Globus pallidus (tissue), 1 donor: ENCODE measurements at regions not wholly inside any gene's neighbourhood (a gene's known extent, or its start where the extent isn't known, plus 50 kb on each side); places are given as distances from the start of the nearest gene placed in this dataset.
"Not testable (repeated sequence)": the region's sequence is repeated elsewhere in the genome, so short reads cannot be mapped to it uniquely, and the experiment has no call there.

Experiments used
- DNase-seq: peaks from one replicate; pipeline ENCODE4 v3.0.0-alpha.2; 2015; ENCODE audit warnings: low spot score

DNA sequence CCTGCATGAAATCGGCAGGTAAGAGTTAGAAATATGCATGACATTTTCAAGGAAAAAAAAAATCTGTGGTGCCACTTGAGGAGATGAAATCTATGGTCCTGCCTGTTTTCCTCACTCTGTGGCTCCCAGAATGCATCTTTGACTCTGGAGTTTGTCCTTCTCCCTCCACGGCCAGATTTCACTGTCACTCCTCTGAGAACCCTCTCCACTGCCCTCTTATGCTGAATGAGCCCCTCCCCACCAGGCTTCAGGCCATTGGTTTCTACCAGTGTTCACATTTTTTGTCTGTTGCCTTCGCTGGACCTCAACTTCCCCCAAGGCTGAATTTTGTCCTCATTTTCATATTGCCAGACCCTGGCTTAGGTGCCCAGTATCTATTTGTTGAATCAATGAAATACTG, 235.0 kb downstream of the ZIC5 start:
- DNase-seq = no peak

- DNase-seq = no peak
These were observed 232.9 kb downstream of the TM9SF2 start for GRCh38 chr13:99734013-99734693.

DNA sequence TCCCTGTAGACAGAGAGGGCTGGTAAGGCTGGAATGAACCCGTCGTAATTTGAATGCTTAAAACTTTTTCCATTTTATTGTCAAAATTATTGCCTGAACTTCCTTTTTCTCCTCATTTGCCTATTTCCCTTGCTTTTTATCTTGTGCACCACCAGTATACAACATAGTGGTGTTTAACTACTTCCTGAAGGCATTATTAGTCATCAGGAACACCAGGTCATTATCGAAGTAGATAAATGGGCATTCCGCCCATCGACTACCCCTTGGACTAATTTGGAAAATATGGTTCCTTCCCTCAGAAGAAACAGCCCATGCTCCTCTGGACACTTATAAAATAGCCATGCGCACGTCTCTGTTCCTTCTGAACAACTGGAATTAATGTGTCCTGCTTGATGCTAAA, 232.1 kb downstream of the TM9SF2 start:
- no peak for DNase-seq

GRCh38 chr13:99731747-99732146, 230.5 kb downstream of the TM9SF2 start:
- no peak for DNase-seq

GRCh38 chr13:99730403-99730802, 229.1 kb downstream of the TM9SF2 start:
- DNase-seq = no peak

DNA sequence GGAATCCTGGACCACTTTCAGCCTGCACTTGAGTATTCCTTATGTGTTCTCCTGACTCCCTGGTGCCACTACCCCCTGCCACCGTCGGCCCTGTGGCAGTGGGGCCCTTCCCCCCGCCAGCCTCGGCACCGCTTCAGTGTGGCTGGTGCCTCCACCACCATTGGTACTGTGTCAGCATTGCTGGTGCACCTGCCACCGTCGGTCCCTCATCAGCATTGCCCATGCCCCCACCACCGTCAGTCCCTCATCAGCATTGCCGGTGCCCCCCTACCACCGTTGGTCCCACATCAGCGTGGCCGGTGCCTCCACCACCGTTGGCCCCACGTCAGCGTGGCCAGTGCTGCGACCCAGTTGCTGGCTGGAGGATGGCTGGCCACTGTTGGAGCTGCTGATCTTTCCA, 228.5 kb downstream of the TM9SF2 start:
- no peak for DNase-seq

DNA sequence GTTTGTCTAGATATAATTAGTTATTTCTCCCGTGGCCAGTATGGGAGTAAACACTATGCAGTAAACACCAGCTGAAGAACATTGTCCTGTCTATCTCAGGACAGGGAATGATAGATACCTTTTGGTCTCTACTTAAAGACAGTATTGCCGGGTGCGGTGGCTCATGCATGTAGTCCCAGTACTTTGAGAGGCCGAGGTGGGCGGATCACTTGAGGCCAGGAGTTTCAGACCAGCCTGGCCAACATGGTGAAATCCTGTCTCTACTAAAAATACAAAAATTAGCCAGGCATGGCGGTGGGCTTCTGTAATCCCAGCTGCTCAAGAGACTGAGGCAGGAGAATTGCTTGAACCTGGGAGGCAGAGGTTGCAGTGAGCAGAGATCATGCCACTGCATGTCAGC, 226.4 kb downstream of the TM9SF2 start:
- not testable (repeated sequence) for DNase-seq

GRCh38 chr13:99726282-99726894, 225.1 kb downstream of the TM9SF2 start:
- DNase-seq = no peak

DNA sequence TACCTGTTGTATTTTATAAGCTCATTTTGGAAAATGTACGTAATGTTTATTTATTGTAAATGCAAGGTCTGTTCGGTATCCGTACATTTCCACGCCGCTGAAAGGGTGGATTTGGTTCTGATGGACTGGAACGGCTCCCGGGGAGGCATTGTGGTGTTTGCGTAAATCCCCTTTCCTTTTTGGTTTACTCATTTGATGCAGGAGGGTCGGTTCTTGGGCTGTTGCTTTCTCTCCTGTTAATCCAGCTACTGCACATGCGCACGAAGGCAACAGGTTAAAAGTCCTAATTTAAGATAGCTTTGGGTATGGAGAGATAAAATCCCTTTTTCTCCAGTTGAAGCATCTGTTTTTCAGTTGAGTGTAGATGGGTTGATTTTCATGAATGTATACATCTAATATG, 224.4 kb downstream of the TM9SF2 start:
- DNase-seq = no peak

- no peak for DNase-seq
These were observed 223.6 kb downstream of the TM9SF2 start for GRCh38 chr13:99724633-99725517.

GRCh38 chr13:99723878-99724277, 222.6 kb downstream of the TM9SF2 start:
- DNase-seq = no peak

DNA sequence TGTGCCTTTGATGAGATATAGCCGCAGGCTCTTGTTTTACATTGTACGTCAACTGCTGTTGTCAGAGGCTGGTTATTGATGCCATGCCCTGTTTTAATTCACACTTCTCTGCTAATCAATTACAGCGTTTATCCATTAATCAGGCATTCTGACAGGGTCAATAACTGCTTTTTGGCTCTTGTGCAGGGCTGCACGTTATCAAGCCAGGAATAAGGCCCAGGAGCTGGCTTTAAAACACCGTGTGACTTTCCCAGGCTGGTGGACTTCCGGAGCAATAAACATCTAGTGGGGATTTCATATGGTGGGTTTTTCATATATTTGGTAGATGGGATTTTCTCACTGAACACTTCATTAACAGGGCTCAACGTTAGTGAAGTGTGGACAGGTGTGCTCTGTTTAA, 221.7 kb downstream of the TM9SF2 start:
- DNase-seq = no peak

- no peak for DNase-seq
These were observed 221.1 kb downstream of the TM9SF2 start for GRCh38 chr13:99722338-99722818.

DNA sequence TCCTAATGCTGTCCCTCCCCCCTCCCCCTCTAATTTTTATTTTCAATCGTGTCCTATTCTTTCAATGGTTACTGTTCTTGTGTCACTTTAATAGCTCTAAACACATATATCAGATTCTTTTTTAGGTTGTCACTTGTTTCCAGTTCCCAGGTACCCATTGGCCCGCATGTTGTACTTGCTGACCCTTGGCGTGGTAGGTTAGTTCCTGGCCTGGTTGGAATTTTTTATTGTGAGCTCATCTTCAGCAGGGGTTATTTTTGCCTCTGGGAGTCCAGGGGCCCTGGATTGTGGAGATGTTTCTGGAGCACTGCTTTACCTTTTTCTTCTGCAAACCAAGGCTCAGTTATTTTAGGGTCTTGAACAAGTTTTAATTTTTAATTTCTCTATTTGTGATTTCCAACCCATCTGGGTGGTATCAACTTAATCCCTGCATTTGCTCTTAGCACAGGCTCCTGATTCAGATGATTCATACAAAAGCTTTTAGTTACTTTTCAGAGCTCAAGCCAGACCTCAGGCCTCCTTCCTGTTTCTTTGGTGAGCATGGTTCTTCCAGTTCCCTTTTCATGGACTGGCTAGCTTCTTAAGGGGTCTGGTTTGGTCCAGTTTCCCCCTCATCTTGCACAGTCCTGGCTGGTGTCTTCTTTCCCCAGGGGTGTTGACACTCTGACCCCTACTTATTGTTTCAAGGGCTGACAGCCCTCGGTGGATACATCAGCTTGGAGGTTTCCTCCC, 220.5 kb downstream of the TM9SF2 start:
- DNase-seq = no peak

- no peak for DNase-seq
These were observed 216.8 kb downstream of the TM9SF2 start for GRCh38 chr13:99717959-99718674.

DNA sequence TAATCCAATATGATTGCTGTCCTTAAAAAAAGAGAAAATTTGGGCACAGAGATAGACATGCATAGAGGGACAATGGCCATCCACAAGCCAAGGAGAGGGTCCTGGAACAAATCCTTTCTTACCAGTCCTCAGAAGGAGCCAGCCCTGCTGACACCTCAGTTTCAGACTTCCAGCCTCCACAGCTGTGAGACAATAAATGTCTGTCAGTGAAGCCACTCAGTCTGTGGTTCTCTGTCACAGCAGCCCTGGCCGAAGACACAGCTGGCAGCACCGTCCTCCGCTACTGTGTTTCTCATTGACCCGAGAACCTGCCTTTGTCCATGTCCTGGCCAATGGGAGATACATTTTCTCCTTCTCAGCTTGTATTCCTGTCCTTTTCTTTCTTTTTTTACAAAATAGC, 207.9 kb downstream of the TM9SF2 start:
- peak; percentile 3 for DNase-seq

DNA sequence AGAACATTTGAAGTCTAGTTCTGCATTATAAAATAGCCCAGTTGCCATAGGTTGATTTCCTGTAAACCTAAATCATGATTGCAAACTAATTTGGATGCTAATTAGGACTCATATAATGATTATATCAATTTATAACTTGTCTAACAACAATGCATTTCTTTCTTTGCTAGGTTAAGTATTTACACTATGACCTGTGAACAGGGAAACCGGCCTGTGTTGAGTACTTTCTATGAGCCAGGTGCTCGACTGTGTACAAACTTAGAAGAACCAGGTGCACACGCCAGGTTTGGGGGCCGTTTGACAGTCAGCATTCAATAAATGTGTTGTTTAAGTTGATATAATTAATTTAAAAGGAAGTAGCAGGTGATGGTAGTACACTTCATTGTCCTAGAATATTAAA, 203.1 kb downstream of the TM9SF2 start:
- no peak for DNase-seq

DNA sequence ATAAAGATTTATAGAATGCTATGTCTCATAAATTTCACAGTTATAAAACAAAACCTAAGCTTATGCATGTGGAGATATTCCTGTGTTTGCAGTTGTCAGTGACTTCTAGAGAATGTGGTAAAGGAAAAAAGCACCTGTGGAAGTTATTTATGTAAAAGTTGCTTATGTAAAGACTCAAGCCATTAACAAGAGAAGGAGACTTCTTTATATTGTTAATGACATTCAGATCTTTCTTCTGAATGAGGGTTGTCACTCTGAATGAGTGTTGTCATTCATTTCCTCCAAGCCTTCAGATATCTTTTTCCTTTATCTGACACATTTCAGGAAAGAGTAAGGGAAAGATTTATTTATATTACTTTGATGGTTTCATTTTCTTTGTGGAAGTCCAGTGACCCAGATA, 202.6 kb downstream of the TM9SF2 start:
- DNase-seq = no peak

GRCh38 chr13:99702687-99703319, 201.5 kb downstream of the TM9SF2 start:
- no peak for DNase-seq

GRCh38 chr13:99700468-99700867, 199.2 kb downstream of the TM9SF2 start:
- DNase-seq = no peak

DNA sequence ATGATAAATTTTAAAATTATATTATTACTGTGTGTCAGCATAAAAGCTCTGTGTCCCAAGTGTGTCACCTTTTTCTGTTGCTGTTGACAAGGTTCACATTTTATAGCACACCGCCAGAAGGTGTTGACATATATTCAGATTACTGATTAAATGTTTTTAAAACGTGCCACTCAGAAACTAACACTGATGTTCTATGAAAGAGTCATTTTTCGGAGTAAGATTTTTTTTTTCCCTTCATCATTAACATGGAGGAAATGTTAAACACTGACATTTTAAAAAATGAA, 197.5 kb downstream of the TM9SF2 start:
- no peak for DNase-seq
